C1 segment of cervical spinal cord (tissue), 14 donors: ENCODE measurements at regions not wholly inside any gene's neighbourhood (a gene's known extent, or its start where the extent isn't known, plus 50 kb on each side); places are given as distances from the start of the nearest gene placed in this dataset.

Experiments
- DNase-seq, 14 donors: peaks; one replicate each; lab custom pipeline; 2025; lab: John Stamatoyannopoulos, UW

GRCh38 chr3:187951452-187952190, 202.3 kb upstream of the LPP start:
- DNase-seq = no peak

- no peak for DNase-seq
These were observed 201.1 kb upstream of the LPP start for GRCh38 chr3:187952849-187953248.

GRCh38 chr3:187954516-187954872, 199.5 kb upstream of the LPP start:
- DNase-seq = no peak

- no peak for DNase-seq
These were observed 198.9 kb upstream of the LPP start for GRCh38 chr3:187954873-187955586.

GRCh38 chr3:187955587-187955952, 198.4 kb upstream of the LPP start:
- no peak for DNase-seq

- DNase-seq = no peak
These were observed 196.8 kb upstream of the LPP start for GRCh38 chr3:187957165-187957581.

- DNase-seq = peak in 1 of 14 donors; percentile 30
These were observed 196.4 kb upstream of the LPP start for GRCh38 chr3:187957582-187957981.

- DNase-seq = no peak
These were observed 195.4 kb upstream of the LPP start for GRCh38 chr3:187958432-187959003.

GRCh38 chr3:187960820-187961219, 193.1 kb upstream of the LPP start:
- DNase-seq = no peak

GRCh38 chr3:187961366-187961765, 192.6 kb upstream of the LPP start:
- DNase-seq = no peak

- peak in 1 of 14 donors; percentile 37 for DNase-seq
These were observed 190.8 kb upstream of the LPP start for GRCh38 chr3:187963003-187963676.

GRCh38 chr3:187963677-187964385, 190.1 kb upstream of the LPP start:
- DNase-seq = peak in 1 of 14 donors; percentile 95

- DNase-seq = no peak
These were observed 189.2 kb upstream of the LPP start for GRCh38 chr3:187964760-187965159.

GRCh38 chr3:187966096-187966495, 187.9 kb upstream of the LPP start:
- no peak for DNase-seq

- peak in 1 of 14 donors; percentile 88 for DNase-seq
These were observed 187.1 kb upstream of the LPP start for GRCh38 chr3:187966636-187967406.

- DNase-seq = no peak
These were observed 186.0 kb upstream of the LPP start for GRCh38 chr3:187967993-187968392.

- no peak for DNase-seq
These were observed 184.9 kb upstream of the LPP start for GRCh38 chr3:187968883-187969580.

GRCh38 chr3:187969581-187969950, 184.4 kb upstream of the LPP start:
- DNase-seq = no peak

GRCh38 chr3:187970106-187970505, 183.9 kb upstream of the LPP start:
- no peak for DNase-seq

- no peak for DNase-seq
These were observed 182.3 kb upstream of the LPP start for GRCh38 chr3:187971629-187972028.
